HG03520 (cell line): ENCODE measurements at regions not wholly inside any gene's neighbourhood (a gene's known extent, or its start where the extent isn't known, plus 50 kb on each side); places are given as distances from the start of the nearest gene placed in this dataset.
A peak's percentile ranks its signal among the peaks of the same experiment; 100 is the strongest.
"Not testable (repeated sequence)": the region's sequence is repeated elsewhere in the genome, so short reads cannot be mapped to it uniquely, and the experiment has no call there.

Source experiments
- ATAC-seq: cut with Tn5 transposase; IDR thresholded peaks from one replicate; pipeline ENCODE4 v1.9.1; 2021; ENCODE audit warnings: mild to moderate bottlenecking, moderate library complexity; ENCODE audit not compliant: unreplicated experiment

DNA sequence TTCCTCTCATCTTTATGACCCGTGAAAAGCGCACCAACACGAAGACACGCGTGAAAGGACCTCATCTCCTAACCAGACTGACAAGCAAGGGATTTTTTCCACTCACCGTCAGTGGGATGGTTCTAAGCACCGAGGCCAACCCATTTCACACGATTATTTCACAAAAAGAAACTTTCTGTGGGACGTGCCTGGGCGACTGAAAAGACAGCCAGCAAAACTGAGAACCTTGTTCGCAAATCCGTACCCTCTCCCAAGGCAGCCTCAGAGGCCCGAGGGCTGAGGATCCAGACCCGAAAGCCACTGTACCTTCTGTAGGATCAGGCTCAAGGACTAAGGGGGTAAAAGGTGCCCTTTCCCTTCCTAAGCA, 84.9 kb upstream of the METTL9 start:
- not testable (repeated sequence) for ATAC-seq

DNA sequence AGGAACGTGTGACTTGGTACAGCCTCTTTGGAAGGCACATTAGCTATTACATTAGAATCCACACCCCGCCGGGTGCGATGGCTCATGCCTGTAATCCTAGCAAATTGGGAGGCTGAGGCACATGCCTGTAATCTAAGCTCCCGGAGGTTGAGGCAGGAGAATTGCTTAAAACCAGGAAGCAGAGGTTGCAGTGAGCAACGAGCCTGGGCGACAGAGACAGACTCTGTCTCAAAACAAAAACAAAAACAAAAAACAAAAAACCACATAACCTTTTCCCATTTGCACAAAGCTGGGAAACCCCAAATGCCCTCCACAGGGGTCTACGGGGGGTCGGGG, 82.7 kb upstream of the METTL9 start:
- not testable (repeated sequence) for ATAC-seq

DNA sequence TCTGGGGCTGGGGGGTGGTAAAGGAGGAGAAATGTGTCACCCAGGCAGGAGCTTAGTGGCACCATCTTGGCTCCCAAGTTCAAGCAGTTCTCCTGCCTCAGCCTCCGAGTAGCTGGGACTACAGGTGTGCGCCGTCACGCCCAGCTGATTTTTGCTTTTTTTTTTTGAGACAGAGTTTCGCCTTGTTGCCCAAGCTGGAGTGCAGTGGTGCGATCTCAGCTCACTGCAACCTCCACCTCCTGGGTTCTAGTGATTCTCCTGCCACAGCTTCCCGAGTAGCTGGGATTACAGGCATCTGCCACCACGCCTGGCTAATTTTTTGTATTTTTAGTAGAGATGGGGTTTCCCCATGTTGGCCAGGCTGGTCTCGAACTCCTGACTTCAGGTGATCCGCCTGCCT, 82.1 kb upstream of the METTL9 start:
- ATAC-seq = not testable (repeated sequence)

DNA sequence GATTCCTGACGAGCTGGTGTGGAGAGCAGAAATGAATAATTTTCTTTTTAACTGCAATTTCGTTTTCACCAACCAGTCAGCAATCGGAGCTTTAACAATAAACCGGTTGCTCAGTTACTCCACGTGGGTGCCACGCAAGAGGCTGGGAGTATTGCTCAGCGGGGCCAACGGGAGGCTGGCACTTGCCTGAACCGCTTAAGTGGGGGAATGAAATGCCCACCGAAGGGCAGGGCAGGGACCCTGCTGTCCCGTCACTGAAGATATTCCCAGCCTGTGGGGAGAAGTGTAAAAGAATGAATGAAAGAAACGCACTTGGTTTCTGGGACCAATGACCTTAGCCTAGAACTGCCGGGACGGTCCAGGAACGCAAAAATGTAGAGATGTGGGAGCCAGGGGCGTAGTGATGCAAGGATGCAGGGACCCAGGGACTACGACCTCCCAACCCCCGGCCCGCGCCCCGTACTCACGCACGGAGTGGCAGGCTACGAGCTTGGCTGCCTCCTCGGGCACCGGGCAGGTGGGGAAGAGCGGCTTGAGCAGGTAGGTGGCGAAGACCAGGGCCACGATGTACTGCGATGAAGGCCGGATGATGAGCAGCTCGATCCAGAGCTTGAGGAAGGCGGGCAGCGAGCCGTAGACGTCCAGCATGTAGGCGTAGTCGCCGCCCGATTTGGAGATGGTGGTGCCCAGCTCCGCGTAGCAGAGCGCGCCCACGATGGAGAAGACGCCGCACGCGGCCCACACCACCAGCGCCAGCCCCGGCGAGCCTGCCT, 79.8 kb upstream of the METTL9 start:
- not testable (repeated sequence) for ATAC-seq

DNA sequence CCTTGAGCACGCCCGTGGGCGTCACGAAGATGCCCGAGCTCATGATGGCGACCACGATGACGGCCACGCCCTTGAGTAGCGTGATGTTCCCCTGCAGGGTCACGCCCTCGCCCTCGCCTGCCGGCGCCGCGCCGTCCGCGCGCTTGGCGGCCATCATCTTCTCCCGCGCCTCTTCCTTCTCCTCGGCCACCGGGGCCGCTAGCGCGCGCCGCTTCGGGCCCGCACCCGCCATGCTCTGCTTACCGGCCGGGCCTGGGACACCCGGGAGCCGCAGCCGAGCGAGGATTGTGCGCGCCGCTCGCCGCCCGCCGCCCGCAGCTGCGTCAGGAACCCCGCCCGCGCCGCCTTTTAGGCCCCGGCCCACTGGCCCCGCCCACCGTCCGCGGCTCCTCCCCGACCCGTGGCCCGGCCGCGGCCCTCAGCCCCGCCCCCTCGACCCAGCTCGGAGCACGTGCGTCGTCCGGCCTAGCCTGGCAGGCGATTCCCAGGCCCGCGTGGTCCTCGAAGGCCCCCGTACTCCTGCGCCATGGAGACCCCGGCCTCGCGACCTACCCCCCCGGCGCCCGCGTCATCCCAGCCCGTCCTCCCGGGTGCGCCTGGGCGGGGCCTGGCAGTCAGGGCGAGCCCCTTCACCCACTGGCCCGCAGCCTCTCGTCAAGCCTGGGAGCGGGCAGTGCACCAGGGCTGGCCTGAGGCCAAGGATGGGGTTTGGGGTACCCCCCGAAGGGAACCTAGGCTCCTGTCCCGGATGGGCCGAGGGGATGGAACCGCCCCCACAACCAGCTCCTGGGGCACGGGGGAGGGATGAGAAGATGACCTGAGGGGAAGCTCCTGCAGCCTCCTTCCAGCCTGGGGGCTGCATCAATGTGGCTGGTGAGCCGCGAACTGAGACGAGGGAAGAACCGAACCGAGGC, 79.0 kb upstream of the METTL9 start:
- ATAC-seq = peak; percentile 53

DNA sequence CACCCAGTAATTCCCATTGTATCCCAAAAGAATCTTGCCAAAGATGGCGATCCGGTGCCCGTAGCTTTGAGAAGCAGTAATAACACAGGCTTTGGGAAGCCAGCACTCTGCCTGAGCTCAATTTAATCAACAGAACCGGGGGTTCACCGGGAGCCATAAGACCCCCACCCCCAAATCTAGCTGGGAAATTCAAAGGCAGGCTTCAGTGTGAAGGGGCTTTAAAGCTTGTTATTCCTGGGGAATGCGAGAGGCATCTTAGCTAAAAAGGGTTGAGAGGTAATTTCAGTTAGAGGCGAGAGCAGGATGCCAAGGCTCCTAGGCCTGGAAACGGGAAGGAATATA, 78.4 kb upstream of the METTL9 start:
- ATAC-seq = not testable (repeated sequence)

DNA sequence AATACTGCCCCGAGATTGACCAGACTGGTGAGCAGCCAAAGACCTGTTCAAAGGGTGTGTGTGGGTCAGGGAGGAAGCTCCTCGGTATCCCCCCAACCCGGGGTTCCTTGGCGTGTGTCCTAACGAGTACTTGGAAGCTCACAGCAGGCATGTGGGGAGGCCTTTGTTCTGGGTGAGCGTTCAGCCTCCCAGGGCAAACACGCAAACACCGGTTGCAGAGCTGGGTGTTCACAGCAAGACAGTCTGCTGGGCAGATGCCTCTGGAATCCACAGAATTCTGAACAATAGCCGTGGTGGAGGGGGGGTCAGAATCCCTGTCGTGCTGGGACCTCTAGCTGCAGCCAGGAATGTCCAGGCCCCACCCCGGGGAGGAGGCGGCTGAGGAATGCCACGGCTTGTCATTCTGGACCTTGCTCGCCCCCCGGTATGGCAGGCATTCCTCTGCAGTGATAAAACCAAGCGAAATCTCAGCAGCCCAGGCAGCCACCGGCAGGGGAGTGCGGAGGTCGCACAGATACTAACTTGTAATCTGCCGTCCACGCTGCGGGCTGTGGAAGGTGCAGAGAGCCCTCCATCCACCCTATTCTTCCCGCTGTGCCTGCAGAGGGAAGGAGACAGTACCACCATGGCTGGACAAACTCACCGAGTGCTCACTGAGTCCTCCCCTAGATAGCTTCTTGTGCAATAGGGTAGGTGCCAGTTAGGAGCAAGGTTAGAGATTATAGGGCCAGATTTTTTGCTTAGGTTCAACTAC, 77.8 kb upstream of the METTL9 start:
- not testable (repeated sequence) for ATAC-seq

DNA sequence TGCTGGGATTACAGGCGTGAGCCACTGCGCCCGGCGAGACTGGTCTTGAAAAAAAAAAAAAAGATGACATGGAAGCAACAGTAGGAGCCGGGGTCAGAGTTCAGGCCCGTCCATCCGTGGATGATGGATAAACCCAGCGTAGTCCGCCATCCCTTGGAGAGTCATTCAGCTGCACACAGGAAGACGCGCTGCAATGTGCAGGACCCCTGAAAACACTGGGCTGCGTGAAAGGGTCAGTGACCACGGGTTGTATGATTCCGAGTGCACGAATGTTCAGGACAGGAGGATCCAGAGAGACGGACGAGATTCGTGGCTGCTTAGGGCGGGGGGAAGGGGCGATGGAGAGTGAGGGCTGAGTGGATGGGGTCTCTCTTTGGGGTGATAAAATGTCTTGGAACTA, 76.5 kb upstream of the METTL9 start:
- not testable (repeated sequence) for ATAC-seq

DNA sequence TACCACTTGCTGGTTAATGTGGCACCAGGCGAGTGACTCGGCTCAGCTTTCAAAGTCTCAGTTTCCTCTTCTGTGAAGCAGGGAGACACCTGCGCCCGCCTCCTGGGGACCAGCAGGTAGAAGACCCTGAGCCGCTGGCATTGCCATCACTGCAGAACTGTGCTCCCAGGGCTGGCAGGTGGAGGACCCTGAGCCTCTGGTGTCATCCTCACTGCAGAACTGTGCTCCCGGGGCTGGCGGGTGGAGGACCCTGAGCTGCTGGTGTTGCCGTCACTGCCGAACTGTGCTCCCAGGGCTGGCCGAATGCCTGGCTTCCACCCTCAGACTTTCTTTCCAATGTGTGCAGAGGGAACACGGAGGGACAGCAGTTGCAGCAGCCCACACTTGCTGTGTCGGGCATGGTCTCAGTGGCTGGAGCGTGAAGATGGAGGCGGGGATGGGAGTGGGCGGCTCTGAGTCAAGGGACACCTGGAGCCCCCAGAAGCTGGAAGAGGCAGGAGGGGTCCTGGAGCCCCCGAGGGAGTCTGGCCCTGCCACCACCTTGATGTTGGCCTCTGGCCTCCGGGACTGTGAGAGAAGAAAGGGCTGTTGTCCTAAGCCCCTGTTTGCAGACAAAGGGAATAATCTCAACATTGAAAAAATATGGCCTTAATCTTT, 75.8 kb upstream of the METTL9 start:
- no peak for ATAC-seq

DNA sequence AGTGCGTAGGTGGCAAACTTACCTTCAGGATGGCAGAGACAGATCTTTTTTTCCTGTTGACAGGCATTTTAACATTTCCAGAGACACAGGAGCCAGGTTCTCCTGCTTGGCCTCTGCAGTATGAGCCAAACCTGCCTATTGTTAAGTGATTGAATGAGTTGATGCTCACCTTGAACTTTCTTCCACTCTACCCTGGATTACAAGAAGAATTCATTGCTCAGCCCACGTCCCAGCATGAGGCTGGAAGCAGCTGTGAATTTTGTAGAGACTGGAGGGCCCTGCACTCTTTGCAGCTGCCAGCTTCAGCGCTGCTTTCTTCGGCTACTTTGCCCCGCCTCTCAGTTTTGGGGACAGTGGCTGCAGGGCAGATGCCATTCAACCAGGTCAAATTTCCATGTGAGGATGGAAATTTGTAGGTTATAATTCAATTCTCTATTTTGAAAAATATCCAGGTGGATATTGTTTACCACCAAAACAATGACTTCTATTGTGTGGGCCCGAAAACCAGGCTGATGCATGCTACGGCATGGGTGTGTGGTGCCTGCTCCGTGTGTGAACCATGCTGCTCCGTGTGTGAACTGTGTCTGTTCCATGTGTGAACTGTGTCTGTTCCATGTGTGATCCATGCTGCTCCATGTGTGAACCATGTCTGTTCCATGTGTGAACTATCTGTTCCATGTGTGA, 75.2 kb upstream of the METTL9 start:
- ATAC-seq = no peak

DNA sequence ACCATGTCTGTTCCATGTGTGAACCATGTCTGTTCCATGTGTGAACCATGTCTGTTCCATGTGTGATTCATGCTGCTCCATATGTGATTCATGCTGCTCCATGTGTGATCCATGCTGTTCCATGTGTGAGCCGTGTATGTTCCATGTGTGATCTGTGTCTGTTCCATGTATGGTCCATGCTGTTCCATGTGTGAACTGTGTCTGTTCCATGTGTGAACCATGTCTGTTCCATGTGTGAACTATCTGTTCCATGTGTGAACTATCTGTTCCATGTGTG, 74.7 kb upstream of the METTL9 start:
- ATAC-seq = not testable (repeated sequence)

DNA sequence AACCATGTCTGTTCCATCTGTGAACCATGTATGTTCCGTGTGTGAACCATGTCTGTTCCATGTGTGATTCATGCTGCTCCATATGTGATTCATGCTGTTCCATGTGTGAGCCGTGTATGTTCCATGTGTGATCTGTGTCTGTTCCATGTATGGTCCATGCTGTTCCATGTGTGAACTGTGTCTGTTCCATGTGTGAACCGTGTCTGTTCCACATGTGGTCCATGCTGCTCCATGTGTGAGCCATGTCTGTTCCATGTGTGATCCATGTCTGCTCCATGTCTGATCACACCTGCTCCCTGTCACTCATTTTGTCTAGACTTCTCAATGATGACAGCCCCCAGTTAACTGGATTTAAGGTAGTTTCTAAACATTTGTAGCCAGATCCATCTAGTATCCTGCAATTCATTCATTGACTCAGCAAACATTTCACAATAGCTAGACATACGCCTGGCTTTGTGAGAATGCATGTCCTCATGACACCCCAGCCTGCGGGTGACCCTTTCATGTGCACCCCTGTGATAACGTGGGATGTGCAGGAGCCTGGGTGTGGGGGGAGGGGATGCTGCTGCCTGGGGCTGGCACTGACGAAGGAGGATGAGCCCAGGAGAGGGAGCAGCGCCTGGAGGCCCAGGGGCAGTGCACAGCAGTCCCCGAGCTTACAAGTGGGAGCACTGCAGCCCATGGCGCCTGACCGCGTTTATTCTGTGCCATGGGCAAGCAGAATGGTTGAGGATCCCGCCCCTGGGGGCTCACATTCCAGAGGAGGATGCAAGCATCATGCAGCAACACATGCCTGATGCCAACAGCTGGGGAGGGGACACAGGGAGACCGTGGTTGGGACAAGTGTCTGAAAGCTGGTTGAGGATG, 74.1 kb upstream of the METTL9 start:
- ATAC-seq = not testable (repeated sequence)

DNA sequence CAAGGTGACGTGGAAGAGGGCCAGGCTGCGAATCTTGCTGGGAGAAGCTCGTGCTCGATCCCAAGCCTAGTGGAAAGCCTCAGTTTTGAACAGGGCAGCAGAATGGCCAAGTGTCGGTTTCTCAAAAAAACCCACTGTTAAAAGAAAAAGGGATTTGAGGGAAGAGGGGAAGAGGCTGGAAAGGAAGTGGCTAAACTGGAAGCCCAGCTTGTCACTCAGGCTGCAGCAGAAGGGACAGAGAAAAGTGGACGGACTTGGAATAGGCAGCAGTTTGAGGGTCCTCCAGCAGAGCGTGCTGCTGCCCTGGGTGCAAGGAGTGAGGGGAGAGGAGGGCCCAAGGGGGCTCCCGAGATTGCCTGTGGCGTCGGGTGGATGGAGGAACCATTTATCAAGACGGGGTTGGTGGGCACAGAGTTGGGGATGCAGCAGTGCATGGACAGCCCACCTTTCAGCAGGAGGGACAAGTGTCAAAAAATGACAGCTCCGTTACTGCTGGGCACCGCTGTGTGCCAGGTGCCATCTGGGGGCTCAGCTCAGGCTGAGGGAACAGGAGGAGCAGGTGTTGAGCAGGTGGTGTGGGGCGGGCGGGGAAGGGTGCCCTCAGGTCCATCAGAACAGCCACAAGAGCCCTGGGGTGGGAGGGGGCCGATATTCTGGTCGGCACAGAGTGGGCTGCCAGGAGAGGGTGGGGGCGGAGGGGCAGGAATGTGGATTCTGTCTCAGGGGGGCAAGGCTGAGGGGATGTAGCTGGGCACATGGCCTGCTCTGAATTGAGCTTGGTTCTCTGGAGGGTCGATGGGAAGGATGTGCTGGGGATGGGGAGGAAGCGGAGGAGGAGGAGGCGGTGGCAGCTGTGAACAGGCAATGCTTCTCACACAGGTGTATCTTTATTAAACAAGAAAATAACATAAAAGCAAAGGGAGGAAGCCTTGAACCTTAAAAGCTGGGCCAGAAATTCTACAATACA, 73.1 kb upstream of the METTL9 start:
- not testable (repeated sequence) for ATAC-seq

DNA sequence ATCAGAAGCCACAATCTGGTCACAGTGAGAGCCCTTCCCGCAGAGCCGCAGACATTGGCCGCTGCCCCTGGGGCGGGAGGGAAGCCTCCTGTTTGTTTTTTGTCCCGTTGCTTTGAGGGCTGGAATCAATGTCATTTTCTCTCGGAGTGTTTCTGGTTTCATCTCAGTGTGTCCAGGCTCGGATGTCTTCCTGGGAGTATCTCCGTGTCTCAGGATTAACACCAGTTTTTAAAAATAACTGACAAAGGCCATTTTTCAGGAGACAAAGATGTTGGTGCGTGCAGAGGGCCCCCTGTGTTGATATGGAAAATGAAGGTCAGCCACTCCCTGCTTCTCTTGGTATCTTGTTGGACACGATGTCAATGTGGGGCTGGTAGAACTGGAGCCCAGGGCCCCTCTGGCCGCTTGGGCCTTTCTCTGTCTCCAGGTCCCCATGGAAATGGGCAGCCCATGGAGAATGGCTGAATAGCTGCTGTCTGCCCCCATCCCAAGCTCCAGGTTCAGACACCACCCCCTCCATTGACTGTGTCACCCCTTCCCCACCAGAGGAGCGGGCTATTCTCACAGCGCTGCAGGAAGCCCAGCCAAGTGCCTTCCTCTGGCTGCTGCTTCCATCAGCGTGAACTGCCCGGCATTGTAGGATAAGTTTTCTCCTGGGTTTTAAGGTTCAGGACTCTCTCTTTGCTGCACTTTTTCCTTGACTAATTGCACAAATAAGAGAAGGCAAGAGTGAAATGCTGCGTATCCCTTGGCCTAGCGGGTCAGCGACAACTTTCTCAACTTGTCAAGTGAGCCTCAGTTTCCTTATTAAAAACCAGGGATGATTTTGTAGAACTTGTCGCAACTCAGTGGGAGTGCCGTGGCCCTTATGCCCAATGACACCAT, 72.2 kb upstream of the METTL9 start:
- no peak for ATAC-seq

DNA sequence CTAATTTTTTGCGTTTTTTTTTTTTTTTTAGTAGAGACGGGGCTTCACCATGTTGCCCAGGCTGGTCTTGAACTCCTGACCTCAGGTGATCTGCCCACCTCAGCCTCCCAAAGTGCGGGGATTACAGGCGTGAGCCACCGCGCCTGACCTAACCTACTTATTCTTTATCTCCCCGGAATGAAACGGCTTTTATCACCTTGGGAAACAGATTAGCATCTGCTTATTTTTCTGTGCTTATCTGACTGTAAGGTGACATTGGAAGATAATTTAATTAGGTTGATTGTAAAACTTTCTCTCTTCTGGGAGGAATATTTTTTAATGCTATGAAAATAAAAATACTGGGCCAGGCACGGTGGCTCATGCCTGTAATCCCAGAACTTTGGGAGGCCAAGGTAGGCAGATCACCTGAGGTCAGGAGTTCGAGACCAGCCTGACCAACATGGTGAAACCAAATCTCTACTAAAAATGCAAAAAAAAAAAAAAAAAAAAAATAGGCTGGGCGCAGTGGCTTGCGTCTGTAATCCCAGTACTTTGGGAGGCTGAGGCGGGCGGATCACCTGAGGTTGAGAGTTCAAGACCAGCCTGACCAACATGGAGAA, 70.2 kb upstream of the METTL9 start:
- ATAC-seq = not testable (repeated sequence)

DNA sequence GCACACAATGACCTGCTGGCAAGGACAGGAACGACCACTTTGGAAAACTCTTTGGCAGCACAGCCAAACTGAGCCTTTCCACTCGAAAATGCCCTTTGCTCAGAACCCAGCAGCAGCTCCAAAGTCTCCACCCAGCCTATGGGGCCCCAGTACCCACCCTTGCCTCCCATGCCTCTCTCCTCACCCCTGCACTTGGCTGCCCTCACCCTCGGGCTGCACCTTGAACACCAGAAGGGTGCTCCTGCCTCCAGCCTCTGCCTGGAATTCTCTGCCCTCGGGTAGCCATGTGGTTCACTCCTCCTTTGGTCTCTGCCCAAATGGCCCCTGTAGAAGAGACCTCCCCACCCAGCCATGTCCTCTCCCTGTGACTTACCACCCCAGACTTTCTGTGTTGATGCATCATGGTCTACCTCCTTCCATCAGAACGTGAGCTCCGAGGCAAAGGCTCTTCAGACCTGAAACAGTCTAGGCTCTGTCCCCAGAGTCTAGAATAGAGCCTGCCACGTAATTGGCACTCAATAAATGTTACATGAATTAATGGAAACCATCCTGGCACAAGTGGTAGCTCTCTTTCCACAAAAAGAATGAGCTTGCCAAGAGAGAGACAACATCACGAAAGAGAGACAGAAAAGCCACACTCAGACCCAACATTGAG, 68.5 kb upstream of the METTL9 start:
- not testable (repeated sequence) for ATAC-seq

DNA sequence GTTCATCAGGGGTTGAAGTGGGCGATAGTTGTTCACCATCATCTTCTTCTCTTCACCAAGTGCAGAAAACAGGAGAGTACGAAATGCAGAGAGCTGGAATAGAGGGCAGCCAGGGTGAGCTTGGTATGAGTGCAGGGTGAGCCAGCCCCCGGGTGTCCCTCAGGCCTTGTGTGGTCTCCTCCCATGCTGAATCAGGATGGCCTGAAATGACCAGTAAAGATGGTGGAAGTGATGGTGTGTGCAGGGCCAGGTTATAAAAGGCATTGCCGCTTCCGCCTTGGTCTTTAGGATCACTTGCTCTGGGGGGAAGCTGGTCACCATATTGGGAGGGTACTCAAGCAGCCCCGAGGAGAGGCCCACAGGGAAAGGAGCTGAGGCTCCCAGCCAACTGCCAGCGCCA, 66.4 kb upstream of the METTL9 start:
- ATAC-seq = not testable (repeated sequence)
